Esophagus squamous epithelium (tissue), 4 donors: ENCODE measurements at regions not wholly inside any gene's neighbourhood (a gene's known extent, or its start where the extent isn't known, plus 50 kb on each side); places are given as distances from the start of the nearest gene placed in this dataset.

Source experiments
- POLR2A ChIP-seq, 4 donors: fragments of 450-650 bp; IDR thresholded peaks; one replicate each; pipeline ENCODE4 v1.6.1; 2017; ENCODE audit warnings: antibody characterized with exemption in 4 of 4, mild to moderate bottlenecking in 4 of 4, moderate library complexity in 3 of 4
- TF ChIP-seq, protein P1 (sequence below), 6 experiments: fragments of 450-650 bp in 4 of 6; fragments of 200-600 bp in 2 of 6; sonication (generic) in 2 of 6; IDR thresholded peaks; one replicate each; pipeline ENCODE4 v1.5.1; 2016 to 2019; ENCODE audit warnings: antibody characterized with exemption in 6 of 6, mild to moderate bottlenecking in 4 of 6, moderate library complexity in 4 of 6

DNA sequence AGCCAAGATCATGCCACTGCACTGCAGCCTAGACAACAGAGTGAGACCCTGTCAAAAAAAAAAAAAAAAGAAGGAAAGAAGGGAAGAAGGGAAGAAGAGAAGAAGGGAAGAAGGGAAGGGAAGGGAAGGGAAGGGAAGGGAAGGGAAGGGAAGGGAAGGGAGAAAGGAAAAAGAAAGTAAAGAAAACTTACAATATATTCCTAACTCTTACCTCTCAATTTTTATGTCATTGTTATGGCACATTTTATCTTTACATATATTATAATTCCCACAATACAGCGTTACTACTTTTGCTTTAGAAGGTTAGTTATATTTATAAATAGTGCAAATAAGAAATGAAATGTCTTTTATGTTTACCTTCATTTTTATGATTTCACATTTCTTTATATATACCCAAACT is 358.7 kb downstream of the HHIPL2 start:
- TF ChIP-seq, protein P1, sequence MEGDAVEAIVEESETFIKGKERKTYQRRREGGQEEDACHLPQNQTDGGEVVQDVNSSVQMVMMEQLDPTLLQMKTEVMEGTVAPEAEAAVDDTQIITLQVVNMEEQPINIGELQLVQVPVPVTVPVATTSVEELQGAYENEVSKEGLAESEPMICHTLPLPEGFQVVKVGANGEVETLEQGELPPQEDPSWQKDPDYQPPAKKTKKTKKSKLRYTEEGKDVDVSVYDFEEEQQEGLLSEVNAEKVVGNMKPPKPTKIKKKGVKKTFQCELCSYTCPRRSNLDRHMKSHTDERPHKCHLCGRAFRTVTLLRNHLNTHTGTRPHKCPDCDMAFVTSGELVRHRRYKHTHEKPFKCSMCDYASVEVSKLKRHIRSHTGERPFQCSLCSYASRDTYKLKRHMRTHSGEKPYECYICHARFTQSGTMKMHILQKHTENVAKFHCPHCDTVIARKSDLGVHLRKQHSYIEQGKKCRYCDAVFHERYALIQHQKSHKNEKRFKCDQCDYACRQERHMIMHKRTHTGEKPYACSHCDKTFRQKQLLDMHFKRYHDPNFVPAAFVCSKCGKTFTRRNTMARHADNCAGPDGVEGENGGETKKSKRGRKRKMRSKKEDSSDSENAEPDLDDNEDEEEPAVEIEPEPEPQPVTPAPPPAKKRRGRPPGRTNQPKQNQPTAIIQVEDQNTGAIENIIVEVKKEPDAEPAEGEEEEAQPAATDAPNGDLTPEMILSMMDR (IDR thresholded peaks at IDR 0.05), result no peak
- no peak for TF ChIP-seq POLR2A (IDR thresholded peaks at IDR 0.05)
